Bronchial epithelial cell (primary cell): ENCODE measurements at regions not wholly inside any gene's neighbourhood (a gene's known extent, or its start where the extent isn't known, plus 50 kb on each side); places are given as distances from the start of the nearest gene placed in this dataset.

ENCODE experiments used
- DNase-seq: peaks from one replicate; pipeline ENCODE4 v3.0.0-alpha.2; 2010; ENCODE audit warnings: low read depth
- FAIRE-seq: peaks from 2 replicates; lab custom pipeline; 2011; peaks lifted over from hg19 to GRCh38; lab: Jason Lieb, UNC
- H3K27me3 ChIP-seq: 2 replicates; pipeline ENCODE4 v1.5.1; 2011; ENCODE audit warnings: low read length; ENCODE audit not compliant: control insufficient read depth, insufficient read depth
- H3K36me3 ChIP-seq: 2 replicates; pipeline ENCODE4 v1.5.1; 2011; ENCODE audit warnings: low read length; ENCODE audit not compliant: control insufficient read depth, insufficient read depth
- H3K4me3 ChIP-seq: 2 replicates; pipeline ENCODE4 v1.5.1; 2011; ENCODE audit warnings: mild to moderate bottlenecking, low read depth, low read length, control low read depth
- CTCF ChIP-seq: IDR thresholded peaks from 2 replicates; pipeline ENCODE4 v1.5.1; 2011; ENCODE audit warnings: mild to moderate bottlenecking, moderate library complexity, low read length, control low read depth, inconsistent platforms; ENCODE audit not compliant: insufficient read depth, severe bottlenecking

- no peak for FAIRE-seq
- TF ChIP-seq CTCF = no peak
- Histone ChIP-seq H3K27me3 (no peaks in the 10 kb centered on the region), H3K36me3 (no peaks in the 10 kb centered on the region), H3K4me3 (no peak overlapping the region)
- no peak for DNase-seq
These were observed 83.3 kb downstream of the ALDH8A1 start for GRCh38 chr6:134866563-134866962.

- Histone ChIP-seq H3K4me3 (no peak overlapping the region), H3K36me3 (no peaks in the 10 kb centered on the region), H3K27me3 (no peaks in the 10 kb centered on the region)
- peak; percentile 7 for FAIRE-seq
- no peak for TF ChIP-seq CTCF
- DNase-seq = no peak
These were observed 85.3 kb downstream of the ALDH8A1 start for GRCh38 chr6:134864558-134864957.

GRCh38 chr6:134863763-134864510 is 86.0 kb downstream of the ALDH8A1 start:
- H3K4me3 ChIP-seq = no peak overlapping the region
- no peak for TF ChIP-seq CTCF
- no peaks in the 10 kb centered on the region for H3K36me3 ChIP-seq
- FAIRE-seq (no peak), DNase-seq (no peak)
- no peaks in the 10 kb centered on the region for H3K27me3 ChIP-seq

GRCh38 chr6:134854366-134854765 is 95.5 kb downstream of the ALDH8A1 start:
- Histone ChIP-seq H3K36me3 (no peaks in the 10 kb centered on the region), H3K4me3 (no peak overlapping the region), H3K27me3 (no peaks in the 10 kb centered on the region)
- TF ChIP-seq CTCF = no peak
- DNase-seq = no peak
- FAIRE-seq = no peak

- Histone ChIP-seq H3K36me3 (no peaks in the 10 kb centered on the region), H3K27me3 (no peaks in the 10 kb centered on the region), H3K4me3 (no peak overlapping the region)
- peak; percentile 21 for DNase-seq
- no peak for TF ChIP-seq CTCF
- peak; percentile 52 for FAIRE-seq
These were observed 96.5 kb downstream of the ALDH8A1 start for GRCh38 chr6:134853111-134854055.
